SK-N-MC (cell line): ENCODE measurements at regions not wholly inside any gene's neighbourhood (a gene's known extent, or its start where the extent isn't known, plus 50 kb on each side); places are given as distances from the start of the nearest gene placed in this dataset.

Experiments
- EZH2 ChIP-seq: fragments of 200-600 bp; sonication (generic); IDR thresholded peaks from one replicate; pipeline ENCODE4 v1.6.1; 2017; ENCODE audit warnings: antibody characterized with exemption
- FOXP2 ChIP-seq: optimal IDR thresholded peaks from 2 replicates; pipeline ENCODE3; 2011; ENCODE audit warnings: mild to moderate bottlenecking, moderate library complexity; ENCODE audit not compliant: insufficient read depth; ENCODE audit errors: extremely low read length, control extremely low read depth
- POLR2AphosphoS5 ChIP-seq: IDR thresholded peaks from 2 replicates; pipeline ENCODE4 v1.6.1; 2012; ENCODE audit warnings: mild to moderate bottlenecking, low read depth, low read length, borderline replicate concordance

DNA sequence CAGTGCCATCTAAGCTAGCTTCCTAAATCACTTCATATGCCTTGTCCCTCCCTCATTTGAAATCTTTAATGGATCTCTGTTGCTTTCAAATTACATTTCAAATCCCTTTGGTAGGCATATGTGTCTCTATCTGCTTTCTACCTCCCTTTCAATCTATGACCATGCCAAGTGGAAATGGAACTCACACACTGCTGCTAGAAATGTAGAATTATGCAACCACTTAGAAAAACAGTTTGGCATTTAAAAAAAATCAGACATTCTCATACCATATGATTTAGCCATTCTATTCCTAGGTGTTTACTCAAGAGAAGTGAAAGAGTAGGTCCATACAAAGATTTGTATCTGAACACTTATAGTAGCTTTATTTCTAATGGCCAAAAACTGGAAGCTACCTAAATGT is 413.5 kb upstream of the INTU start:
- no peak for TF ChIP-seq POLR2AphosphoS5
- TF ChIP-seq EZH2 = no peak
- TF ChIP-seq FOXP2 = no peak
